GM12878 (cell line): ENCODE measurements at regions not wholly inside any gene's neighbourhood (a gene's known extent, or its start where the extent isn't known, plus 50 kb on each side); places are given as distances from the start of the nearest gene placed in this dataset.

Source experiments
- CEBPB ChIP-seq, 2 experiments: fragments of 150-350 bp in 1 of 2; IDR thresholded peaks; 2 replicates each; pipeline ENCODE4 v1.6.1; 2012 to 2014; ENCODE audit warnings: low read depth in 2 of 2, low read length in 2 of 2, borderline replicate concordance in 1 of 2, inconsistent platforms in 1 of 2
- CTCF ChIP-seq, 3 experiments: IDR thresholded peaks in 2 of 3; conservative IDR thresholded peaks in 1 of 3; 2 replicates each; pipeline ENCODE4 v1.5.1; 2011; ENCODE audit warnings: low read depth in 3 of 3, low read length in 3 of 3, mild to moderate bottlenecking in 3 of 3, control low read depth in 2 of 3, moderate library complexity in 2 of 3, inconsistent platforms in 1 of 3, mixed read lengths in 1 of 3; ENCODE audit not compliant: control insufficient read depth in 2 of 3, insufficient read depth in 1 of 3; ENCODE audit errors: extremely low read depth in 1 of 3
- FOXK2 ChIP-seq: fragments of 450-650 bp; IDR thresholded peaks from 2 replicates; pipeline ENCODE4 v1.6.1; 2017; ENCODE audit warnings: mild to moderate bottlenecking, moderate library complexity
- NR2C2 ChIP-seq: IDR thresholded peaks from 2 replicates; pipeline ENCODE4 v1.6.1; 2011; ENCODE audit warnings: borderline replicate concordance, low read depth; ENCODE audit not compliant: control insufficient read depth, insufficient read length
- POLR2AphosphoS5 ChIP-seq: IDR thresholded peaks from 2 replicates; pipeline ENCODE4 v1.6.1; 2011; ENCODE audit warnings: mild to moderate bottlenecking, low read length, inconsistent platforms

DNA sequence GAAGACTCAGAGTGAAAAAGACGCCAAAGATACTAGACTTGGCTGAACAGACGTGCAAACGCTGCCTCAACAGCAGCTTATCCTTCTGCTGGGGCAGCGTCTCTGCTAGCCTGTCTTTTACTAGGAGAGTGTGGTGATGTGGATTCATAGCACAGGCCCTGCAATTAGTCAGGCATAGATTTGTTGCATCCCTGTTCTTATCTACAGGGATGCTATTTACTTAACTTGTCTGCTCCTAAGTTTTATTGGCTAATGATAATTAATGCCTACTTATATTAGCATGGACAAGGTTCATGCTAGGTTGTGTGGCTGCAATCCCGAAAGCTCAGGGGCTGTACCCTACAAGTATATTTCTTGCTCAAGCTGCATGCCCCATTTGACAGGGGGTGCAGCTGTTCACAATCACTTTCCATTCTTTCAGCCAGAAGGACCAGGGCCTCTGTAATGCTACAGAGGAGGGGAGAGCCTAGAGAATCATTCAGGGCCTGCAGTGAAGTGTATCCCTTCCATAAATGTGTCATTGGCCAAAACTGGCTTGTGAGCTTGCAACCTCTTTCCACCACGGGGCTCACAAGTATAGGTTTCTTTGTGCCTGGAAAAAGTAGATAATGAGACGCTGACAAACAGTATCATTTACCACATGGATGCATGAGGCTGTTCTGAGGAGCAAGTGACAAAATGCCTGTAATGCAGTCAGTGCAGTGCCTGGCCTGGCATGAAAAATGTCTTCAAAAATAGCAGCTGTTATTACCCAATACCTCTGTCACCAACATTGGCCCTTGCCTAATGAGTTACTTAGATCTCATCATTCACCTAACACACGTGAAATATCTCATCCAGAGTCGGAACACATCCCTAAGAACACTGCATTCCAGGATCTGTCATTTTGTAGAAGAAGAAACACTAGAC, 685.8 kb upstream of the API5 start:
- no peak for TF ChIP-seq CTCF (IDR thresholded peaks at IDR 0.05 in 2 of 3, conservative IDR thresholded peaks at IDR 0.05 in 1 of 3; ENCODE audit: control insufficient read depth in 2 of 3, extremely low read depth in 1 of 3, insufficient read depth in 1 of 3, low read depth in 3 of 3, low read length in 3 of 3)
- no peak for TF ChIP-seq NR2C2
- TF ChIP-seq CEBPB (IDR thresholded peaks at IDR 0.05; ENCODE audit: borderline replicate concordance in 1 of 2, low read depth in 2 of 2, low read length in 2 of 2) = no peak
- no peak for TF ChIP-seq POLR2AphosphoS5
- no peak for TF ChIP-seq FOXK2
